Smooth muscle cell (in vitro differentiated cells): ENCODE measurements at regions not wholly inside any gene's neighbourhood (a gene's known extent, or its start where the extent isn't known, plus 50 kb on each side); places are given as distances from the start of the nearest gene placed in this dataset.
A peak's percentile ranks its signal among the peaks of the same experiment; 100 is the strongest.

Source experiments
- DNase-seq: peaks from one replicate; lab custom pipeline; 2025; ENCODE audit not compliant: unreplicated experiment; lab: John Stamatoyannopoulos, UW
- H2AFZ ChIP-seq: fragments of 200-600 bp; sonication (generic); 2 replicates; pipeline ENCODE4 v1.6.0; 2016; ENCODE audit warnings: antibody characterized with exemption, low read depth, mild to moderate bottlenecking
- H3F3A ChIP-seq: fragments of 200-600 bp; sonication (generic); 2 replicates; pipeline ENCODE4 v1.6.0; 2017; ENCODE audit warnings: antibody characterized with exemption, low read depth
- H3K27ac ChIP-seq: fragments of 200-600 bp; sonication (generic); 2 replicates; pipeline ENCODE4 v1.5.1; 2016; ENCODE audit warnings: low read depth, mild to moderate bottlenecking
- H3K27me3 ChIP-seq: fragments of 200-600 bp; sonication (generic); 2 replicates; pipeline ENCODE4 v1.6.1; 2016; ENCODE audit warnings: low read depth, mild to moderate bottlenecking
- H3K36me3 ChIP-seq: fragments of 200-600 bp; sonication (generic); 2 replicates; pipeline ENCODE4 v1.5.1; 2016; ENCODE audit warnings: low read depth
- H3K4me1 ChIP-seq: fragments of 200-600 bp; sonication (generic); 2 replicates; pipeline ENCODE4 v1.5.1; 2016; ENCODE audit warnings: low read depth
- H3K4me2 ChIP-seq: fragments of 200-600 bp; sonication (generic); 2 replicates; pipeline ENCODE4 v1.6.0; 2016; ENCODE audit warnings: mild to moderate bottlenecking
- H3K4me3 ChIP-seq: fragments of 200-600 bp; sonication (generic); 2 replicates; pipeline ENCODE4 v1.5.1; 2016; ENCODE audit warnings: mild to moderate bottlenecking
- H3K79me2 ChIP-seq: fragments of 200-600 bp; sonication (generic); 2 replicates; pipeline ENCODE4 v1.6.0; 2016; ENCODE audit warnings: low read depth, mild to moderate bottlenecking
- H3K9ac ChIP-seq: fragments of 200-600 bp; sonication (generic); 2 replicates; pipeline ENCODE4 v1.6.0; 2016; ENCODE audit warnings: low read depth
- H3K9me3 ChIP-seq: fragments of 200-600 bp; sonication (generic); replicated peaks from 2 replicates; pipeline ENCODE4 v1.5.1; 2016; ENCODE audit warnings: low read depth
- H4K20me1 ChIP-seq: fragments of 200-600 bp; sonication (generic); 2 replicates; pipeline ENCODE4 v1.6.0; 2016; ENCODE audit warnings: low read depth
- CTCF ChIP-seq: fragments of 200-600 bp; sonication (generic); IDR thresholded peaks from 2 replicates; pipeline ENCODE4 v1.5.1; 2017; ENCODE audit warnings: borderline replicate concordance, mild to moderate bottlenecking, antibody characterized with exemption; ENCODE audit not compliant: insufficient read depth, poor library complexity, severe bottlenecking
- WGBS: methylation state at CpG from one replicate; pipeline ENCODE4 v1.1.7; 2016; ENCODE audit warnings: low lambda C conversion rate; 5-methylcytosine and 5-hydroxymethylcytosine counted together

- H3K4me2 ChIP-seq: peak overlapping the region; percentile 68
- no peaks in the 10 kb centered on the region for H3K36me3 ChIP-seq
- H2AFZ ChIP-seq: no peak overlapping the region
- H3K79me2 ChIP-seq: no peaks in the 10 kb centered on the region
- H3K9ac ChIP-seq: no peak overlapping the region
- no peaks in the 10 kb centered on the region for H3F3A ChIP-seq
- no peaks in the 10 kb centered on the region for H3K27me3 ChIP-seq
- H3K9me3 ChIP-seq: no peaks in the 10 kb centered on the region
- H3K27ac ChIP-seq: no peak overlapping the region
- 93% methylated on average over 22 of the region's 22 CpGs for WGBS
- no peak for DNase-seq
- peaks cover 7% of the 10 kb centered on the region for H3K4me1 ChIP-seq
- no peak for TF ChIP-seq CTCF
- no peak overlapping the region for H3K4me3 ChIP-seq
- H4K20me1 ChIP-seq: no peaks in the 10 kb centered on the region
Observed at GRCh38 chr2:239750929-239751678, 274.0 kb downstream of the NDUFA10 start.

DNA sequence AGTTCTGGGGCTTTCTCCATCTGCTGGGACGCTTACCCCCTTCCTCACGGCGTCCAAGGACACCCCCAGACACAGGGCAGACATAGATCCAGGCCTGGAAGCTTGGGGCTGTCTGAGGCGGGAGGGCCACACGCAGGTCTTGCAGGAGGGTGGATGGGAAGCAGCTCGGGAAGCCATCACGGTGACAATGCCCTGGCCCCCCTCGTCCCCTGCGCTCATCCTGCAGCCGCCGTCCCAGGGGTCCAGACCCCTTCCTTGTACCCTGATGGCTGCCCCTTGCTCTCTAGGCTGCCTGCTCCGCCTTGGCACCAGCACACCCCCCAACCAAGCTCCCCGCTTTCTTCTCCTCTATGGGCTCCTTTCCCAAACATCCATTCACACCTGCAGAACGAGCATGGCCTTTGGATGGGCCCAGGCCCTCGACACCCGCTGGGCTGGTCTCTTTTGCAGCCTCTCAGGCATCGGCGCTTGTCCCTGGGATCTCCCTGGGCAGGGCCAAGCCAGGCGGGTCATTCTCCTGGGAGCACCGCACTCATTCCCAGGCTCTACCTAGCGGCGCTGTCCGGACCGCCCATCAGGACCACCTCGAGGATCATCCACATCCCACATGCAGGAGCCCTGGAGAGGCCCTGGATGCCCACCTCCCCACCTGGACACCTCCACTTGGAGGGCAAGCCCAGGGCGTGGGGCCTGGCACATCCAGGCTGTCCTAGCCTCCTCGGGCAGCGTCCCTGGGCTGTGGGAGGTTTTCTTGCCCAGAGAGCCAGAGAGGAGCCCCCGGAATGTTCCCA is 274.9 kb downstream of the NDUFA10 start:
- H3K27me3 ChIP-seq: no peaks in the 10 kb centered on the region
- H3K4me2 ChIP-seq: no peak overlapping the region
- no peaks in the 10 kb centered on the region for H3K79me2 ChIP-seq
- H4K20me1 ChIP-seq: no peaks in the 10 kb centered on the region
- 93% methylated on average over 29 of the region's 29 CpGs for WGBS
- TF ChIP-seq CTCF: no peak
- H3F3A ChIP-seq: no peaks in the 10 kb centered on the region
- DNase-seq: no peak
- peaks cover 11% of the 10 kb centered on the region for H3K4me1 ChIP-seq
- H2AFZ ChIP-seq: no peak overlapping the region
- no peak overlapping the region for H3K9ac ChIP-seq
- no peak overlapping the region for H3K27ac ChIP-seq
- H3K9me3 ChIP-seq: no peaks in the 10 kb centered on the region
- no peaks in the 10 kb centered on the region for H3K36me3 ChIP-seq
- no peak overlapping the region for H3K4me3 ChIP-seq

- no peak for TF ChIP-seq CTCF
Observed at GRCh38 chr2:239749272-239749873, 275.8 kb downstream of the NDUFA10 start.

More at GRCh38 chr2:239749272-239749873, 275.8 kb downstream of the NDUFA10 start:
- H3K4me3 ChIP-seq: no peak overlapping the region
- DNase-seq: no peak
- peaks cover 11% of the 10 kb centered on the region for H3K4me1 ChIP-seq
- no peaks in the 10 kb centered on the region for H3K9me3 ChIP-seq
- no peak overlapping the region for H2AFZ ChIP-seq
- H3F3A ChIP-seq: no peaks in the 10 kb centered on the region
- no peak overlapping the region for H3K27ac ChIP-seq
- H3K27me3 ChIP-seq: no peaks in the 10 kb centered on the region
- no peak overlapping the region for H3K9ac ChIP-seq
- WGBS: 90% methylated on average over 12 of the region's 12 CpGs
- H4K20me1 ChIP-seq: no peaks in the 10 kb centered on the region
- H3K79me2 ChIP-seq: no peaks in the 10 kb centered on the region
- H3K4me2 ChIP-seq: no peak overlapping the region
- no peaks in the 10 kb centered on the region for H3K36me3 ChIP-seq
